ENCODE measurements at regions not wholly inside any gene's neighbourhood (a gene's known extent, or its start where the extent isn't known, plus 50 kb on each side); places are given as distances from the start of the nearest gene placed in this dataset.

GRCh38 chr6:115271434-115271833 is 789.3 kb downstream of the FRK start:
- no TSS peak for BruUV-seq (replicated peaks)

More at GRCh38 chr6:115271434-115271833, 789.3 kb downstream of the FRK start:
- dilution Hi-C loops (cut with MboI; ENCODE audit: extremely low pct_ligation_motif_present, low sequenced_read_pairs) (no loop called here), intact Hi-C loops (cut with micrococcal nuclease) (no loop called here)
- no peak overlapping the region for H2AFZ ChIP-seq (ENCODE audit: low read depth, low read length)
- CTCF ChIA-PET, result no interaction called here
- no peaks in the 10 kb centered on the region for H3K27me3 ChIP-seq (ENCODE audit: control insufficient read depth in 2 of 2, insufficient read depth in 2 of 2, low read length in 2 of 2)
- H3K79me2 ChIP-seq (ENCODE audit: control insufficient read depth, insufficient read depth, low read length), result no peaks in the 10 kb centered on the region
- no peak overlapping the region for H3K4me2 ChIP-seq (ENCODE audit: insufficient read depth, low read length)
- no peak overlapping the region for H3K4me3 ChIP-seq (replicated peaks in 1 of 3; ENCODE audit: insufficient read depth in 1 of 3, low read depth in 1 of 3, low read length in 3 of 3)
- no peak overlapping the region for H3K9ac ChIP-seq (replicated peaks; ENCODE audit: extremely low read depth, insufficient read depth, low read length)
- TF ChIP-seq CTCF (IDR thresholded peaks at IDR 0.05; ENCODE audit: extremely low read depth in 1 of 2, insufficient read depth in 1 of 2, low read depth in 1 of 2, low read length in 2 of 2) (no peak), MYC (IDR thresholded peaks at IDR 0.05; ENCODE audit: low read depth, low read length) (no peak), POLR2AphosphoS5 (IDR thresholded peaks at IDR 0.05; ENCODE audit: insufficient read depth, low read depth, low read length) (no peak), GATA2 (IDR thresholded peaks at IDR 0.05; ENCODE audit: insufficient read depth, insufficient read length, low read depth, low read length) (no peak), POLR2A (IDR thresholded peaks at IDR 0.05; ENCODE audit: low read depth, low read length) (no peak), EZH2 (IDR thresholded peaks at IDR 0.05; ENCODE audit: borderline replicate concordance, low read depth, low read length, severe bottlenecking) (no peak), FOS (IDR thresholded peaks at IDR 0.05; ENCODE audit: borderline replicate concordance, insufficient read depth, low read length) (no peak), MAX (IDR thresholded peaks at IDR 0.05; ENCODE audit: insufficient read depth, insufficient read length) (no peak), JUN (IDR thresholded peaks at IDR 0.05; ENCODE audit: borderline replicate concordance, insufficient read depth, insufficient read length, low read depth) (no peak)
- DNase-seq (ENCODE audit: low read depth, low spot score) (no peak), FAIRE-seq (no peak)
- H3K9me1 ChIP-seq (replicated peaks; ENCODE audit: control insufficient read depth, extremely low read depth, insufficient read depth, low read length), result no peaks in the 10 kb centered on the region
- H4K20me1 ChIP-seq (replicated peaks; ENCODE audit: control insufficient read depth, extremely low read depth, insufficient read depth, low read length), result no peaks in the 10 kb centered on the region
- no peaks in the 10 kb centered on the region for H3K4me1 ChIP-seq (ENCODE audit: control insufficient read depth, extremely low read depth, insufficient read depth, low read length)
- H3K9me3 ChIP-seq (replicated peaks; ENCODE audit: control insufficient read depth, insufficient read depth, low read length), result peaks cover 1% of the 10 kb centered on the region
- no peaks in the 10 kb centered on the region for H3K36me3 ChIP-seq (ENCODE audit: control insufficient read depth in 2 of 2, extremely low read depth in 1 of 2, insufficient read depth in 2 of 2, low read length in 2 of 2)
- POLR2A ChIA-PET, result no interaction called here
- H3K27ac ChIP-seq (ENCODE audit: insufficient read depth, low read depth, low read length), result no peak overlapping the region
